ENCODE measurements at regions not wholly inside any gene's neighbourhood (a gene's known extent, or its start where the extent isn't known, plus 50 kb on each side); places are given as distances from the start of the nearest gene placed in this dataset.

DNA sequence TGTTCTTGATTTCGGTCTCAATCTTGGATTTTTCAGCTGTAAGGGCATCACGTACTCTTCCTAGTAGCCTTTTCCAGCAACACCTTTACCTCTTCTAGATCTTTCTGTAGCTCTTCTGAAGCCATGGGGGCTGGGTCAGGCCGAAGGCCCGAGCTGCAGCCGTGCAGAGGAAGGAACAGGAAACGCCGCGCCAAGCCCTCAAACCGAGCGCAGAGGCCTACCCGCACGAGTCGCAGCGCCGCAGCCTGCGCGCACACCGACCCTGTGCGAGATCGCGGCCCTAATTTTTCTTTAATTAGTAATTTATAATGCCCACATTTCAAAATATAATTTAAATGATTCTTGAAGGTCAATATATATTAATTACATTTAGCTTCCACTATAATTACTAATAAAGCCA is 483.8 kb downstream of the NUP35 start:
- DNase-seq (ENCODE audit: low read depth): no peak

DNA sequence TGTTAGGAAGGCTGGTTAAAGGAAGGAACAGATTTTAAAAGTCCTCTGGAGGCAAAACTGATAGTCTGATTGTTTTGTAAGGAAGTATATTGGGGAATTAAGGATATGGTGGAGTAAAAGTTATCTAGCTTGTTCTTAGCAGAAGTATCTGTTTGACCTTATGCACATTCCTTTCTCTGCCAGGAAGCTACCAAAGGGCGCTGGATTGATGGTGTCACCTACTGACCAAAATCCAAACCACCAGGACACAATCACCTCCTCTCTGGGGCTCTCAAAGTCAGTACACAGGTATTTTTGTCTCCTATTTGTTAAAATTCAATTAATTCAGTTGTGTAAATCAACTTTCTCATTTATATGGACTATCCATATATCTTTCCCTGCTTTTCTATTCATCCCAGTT is 484.5 kb downstream of the NUP35 start:
- no peak for DNase-seq (ENCODE audit: low read depth)

DNA sequence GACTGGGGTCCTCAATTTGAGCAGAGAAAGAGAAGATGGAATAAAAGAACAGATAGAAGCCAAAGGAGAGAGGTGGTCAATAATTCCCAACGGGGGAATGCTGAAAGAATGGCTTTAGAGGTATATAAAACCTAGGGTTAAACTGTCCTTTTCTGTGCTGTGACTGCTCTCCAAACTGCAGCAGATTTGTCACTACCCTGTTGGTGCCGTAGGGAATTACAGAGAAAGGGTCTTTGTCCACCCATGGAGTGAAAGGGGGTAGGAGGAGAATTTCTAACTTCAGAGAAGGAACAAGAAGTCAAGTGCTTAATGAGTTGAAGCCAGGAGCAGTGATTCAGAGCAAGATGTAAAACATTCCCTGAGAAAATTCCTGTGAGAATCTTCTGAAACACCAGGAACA is 486.5 kb downstream of the NUP35 start:
- DNase-seq (ENCODE audit: low read depth): no peak

DNA sequence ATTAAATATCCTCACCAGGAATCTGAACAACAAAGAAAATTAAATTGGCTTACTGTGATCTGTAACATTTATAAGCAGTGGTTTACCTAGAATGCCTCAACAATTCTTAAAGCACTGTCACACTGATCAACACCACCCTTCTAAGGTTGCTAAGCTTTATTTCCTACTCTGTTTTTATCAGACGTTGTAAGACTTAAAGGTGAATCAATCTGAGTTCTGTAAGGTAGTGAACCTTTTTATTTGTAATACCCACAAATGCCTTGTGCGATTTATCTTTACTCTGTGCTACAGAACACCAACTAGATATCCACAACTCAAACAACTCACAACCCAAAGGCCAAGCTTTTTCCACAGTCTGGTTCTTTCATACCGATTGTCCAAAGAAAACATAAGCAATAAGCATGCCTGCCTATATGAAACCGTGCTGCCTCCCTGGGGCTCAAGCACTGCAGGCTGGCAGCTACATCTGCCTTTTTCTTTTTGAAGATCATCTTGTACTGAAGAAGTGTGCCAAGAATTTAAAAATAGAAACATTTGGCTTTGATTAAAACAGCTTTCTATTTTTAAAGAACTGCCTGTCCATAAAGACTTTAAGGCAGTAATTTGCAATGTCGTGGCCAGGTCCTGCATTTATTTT is 490.7 kb downstream of the NUP35 start:
- peak; percentile 26 for DNase-seq (ENCODE audit: low read depth)

DNA sequence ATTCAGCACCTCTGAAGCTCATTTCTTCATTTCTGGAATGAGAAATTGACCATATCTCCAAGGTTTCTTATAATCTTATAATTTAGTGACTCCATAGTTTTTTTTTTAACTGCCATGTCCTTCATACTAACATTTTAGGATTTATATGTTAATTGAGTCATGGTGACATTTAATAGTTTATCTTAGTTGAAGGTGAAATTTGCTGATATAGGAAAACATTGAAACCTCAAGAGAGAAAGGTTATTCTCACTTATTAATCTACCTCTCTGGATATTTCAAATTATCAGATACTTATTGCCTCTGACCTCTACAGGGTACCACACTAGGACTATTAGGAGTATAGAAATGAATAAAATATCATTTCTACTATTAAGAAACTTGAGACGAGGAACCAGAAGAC is 499.0 kb downstream of the NUP35 start:
- no peak for DNase-seq (ENCODE audit: low read depth)

DNA sequence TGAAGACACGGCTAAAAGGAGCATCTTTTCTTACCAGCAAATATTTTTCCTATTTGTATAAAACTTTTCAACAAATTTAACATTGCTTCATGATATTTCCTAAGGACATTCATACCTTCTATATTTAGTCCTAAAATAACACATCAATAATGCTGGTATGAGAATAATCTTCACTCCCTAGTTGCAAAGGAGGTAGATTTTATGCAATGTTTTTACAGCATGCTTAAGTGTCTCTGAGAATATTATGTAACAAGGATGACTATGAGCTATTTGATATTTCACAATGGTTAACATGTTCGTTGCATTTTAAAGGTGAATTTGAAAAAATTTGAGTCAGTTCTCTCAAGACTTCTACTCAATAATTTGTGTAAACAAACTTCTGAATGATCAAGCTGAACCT is 506.7 kb downstream of the NUP35 start:
- DNase-seq (ENCODE audit: low read depth): no peak

DNA sequence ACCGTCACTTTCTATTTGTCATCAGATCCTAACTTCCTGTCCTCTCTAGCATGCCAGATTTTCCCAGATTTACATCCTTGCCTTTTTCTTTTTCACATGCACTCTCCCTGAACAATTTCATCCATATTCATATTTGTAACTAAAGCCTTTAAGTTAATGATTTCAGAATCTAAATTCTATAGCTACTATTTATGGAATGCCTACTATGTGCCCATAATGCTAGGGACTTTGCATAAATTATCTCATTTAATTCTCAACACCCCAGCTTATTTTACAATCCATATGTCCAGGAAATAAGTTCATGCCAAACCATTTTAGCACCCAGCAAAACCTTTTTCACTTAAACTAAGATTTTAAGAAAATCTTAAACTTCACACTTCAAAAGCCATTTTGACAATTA is 531.9 kb downstream of the NUP35 start:
- DNase-seq (ENCODE audit: low read depth): no peak

DNA sequence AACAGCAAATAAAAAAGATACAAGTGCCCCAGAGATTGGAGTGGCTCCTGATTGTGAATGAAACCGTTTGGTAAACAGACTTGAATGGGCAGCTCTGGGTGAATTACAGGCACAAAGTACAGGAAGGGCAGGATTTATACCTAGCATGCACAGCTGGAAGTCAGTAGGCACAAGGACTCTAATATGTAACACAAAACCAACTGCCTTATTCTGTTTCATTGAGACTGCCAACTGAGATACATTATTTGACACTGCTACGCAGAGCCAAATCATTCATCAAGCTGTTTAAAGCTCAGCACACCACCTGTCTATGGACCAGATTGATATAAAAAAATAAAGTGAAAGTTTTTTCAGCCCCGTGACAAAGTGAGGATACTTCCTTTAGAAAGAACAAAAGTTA is 541.2 kb downstream of the NUP35 start:
- peak; percentile 3 for DNase-seq (ENCODE audit: low read depth)

DNA sequence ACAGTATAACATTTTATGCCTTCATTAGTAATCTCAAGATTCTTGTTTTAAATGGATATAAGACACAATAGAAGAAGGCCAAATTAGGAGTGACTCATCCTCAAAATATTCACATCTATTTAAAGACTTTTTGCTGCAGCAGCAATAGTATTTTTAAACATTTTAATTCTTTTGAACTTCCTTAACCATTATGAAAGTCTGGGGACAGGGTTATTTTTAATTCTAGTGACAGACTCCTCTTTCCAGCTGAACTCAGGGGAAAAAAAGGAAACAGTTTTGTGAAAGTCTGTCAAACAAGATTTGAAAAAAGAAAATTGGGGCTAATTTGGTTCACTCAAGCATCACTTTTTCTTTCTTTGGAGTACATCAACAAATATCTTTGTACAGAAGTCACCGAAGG is 541.8 kb downstream of the NUP35 start:
- peak; percentile 2 for DNase-seq (ENCODE audit: low read depth)

DNA sequence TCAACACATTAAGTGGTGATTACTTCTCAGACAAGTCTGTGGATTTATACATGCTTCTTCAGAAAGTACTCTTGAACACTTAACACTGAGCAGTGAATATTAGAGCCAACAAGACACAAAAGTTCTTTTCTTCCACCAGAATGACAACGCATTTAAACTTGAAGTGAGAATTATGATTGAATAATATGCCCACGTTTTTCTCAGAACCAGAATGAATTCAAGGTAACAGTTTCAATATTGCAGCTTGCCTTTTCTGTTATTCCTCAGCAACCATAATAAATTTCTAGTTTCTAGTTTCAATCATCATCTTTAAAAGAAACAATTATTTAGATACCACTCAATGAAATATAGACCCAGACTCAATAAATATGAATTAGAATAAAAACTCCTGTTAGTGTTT is 547.0 kb downstream of the NUP35 start:
- DNase-seq (ENCODE audit: low read depth): no peak

DNA sequence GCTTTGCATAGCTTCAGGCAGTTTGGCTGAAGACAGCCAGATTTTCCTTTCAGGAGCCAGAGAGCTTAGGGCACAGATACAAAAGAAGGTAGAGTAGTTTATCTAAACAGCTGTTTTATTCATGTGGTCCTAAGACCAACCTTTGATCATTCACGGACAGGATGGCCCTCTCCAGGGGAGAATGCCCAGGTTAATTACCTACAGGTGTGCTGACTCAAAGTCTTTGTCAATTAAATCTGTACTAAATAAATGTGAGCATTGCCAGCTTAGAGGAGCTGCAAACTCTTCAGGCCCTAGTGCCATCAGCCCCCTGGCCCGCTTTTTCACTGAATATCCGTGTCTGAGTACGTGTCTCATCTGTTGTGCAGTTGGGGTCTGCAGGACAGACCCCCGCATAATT is 554.7 kb downstream of the NUP35 start:
- DNase-seq (ENCODE audit: low read depth): no peak

DNA sequence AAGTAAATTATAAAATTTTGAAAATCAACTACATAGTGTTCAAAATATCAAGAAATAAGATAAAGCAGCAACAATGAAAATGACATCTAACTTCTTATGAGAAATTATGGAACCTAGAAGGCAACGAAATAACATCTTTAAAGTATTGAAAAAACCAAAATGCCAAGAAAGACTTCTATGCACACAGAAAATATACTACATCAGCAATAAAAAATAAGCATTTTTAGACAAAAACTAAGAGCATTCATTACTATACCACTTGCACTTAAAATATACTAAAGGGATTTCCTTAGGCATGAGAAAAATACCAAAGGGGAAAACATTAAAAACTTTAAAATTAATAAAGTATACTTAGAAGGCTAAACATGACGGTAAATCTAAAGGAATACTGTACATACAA is 556.3 kb downstream of the NUP35 start:
- DNase-seq (ENCODE audit: low read depth): no peak

DNA sequence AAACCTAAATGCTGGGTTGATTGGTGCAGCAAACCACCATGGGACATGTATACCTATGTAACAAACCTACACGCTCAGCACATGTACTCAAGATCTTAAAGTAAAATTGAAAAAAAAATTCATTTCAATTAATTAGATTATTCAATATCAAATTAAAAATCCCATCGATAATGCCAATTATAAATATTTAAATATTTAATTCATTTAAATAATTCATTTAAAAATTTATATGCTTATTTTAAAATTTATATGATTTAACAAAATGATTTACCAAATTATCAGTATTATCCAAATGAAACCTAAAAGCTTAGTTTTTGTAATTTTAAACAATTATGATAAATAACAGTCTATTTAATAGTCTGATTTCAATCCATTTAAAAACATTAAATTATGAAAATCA is 560.4 kb downstream of the NUP35 start:
- no peak for DNase-seq (ENCODE audit: low read depth)

DNA sequence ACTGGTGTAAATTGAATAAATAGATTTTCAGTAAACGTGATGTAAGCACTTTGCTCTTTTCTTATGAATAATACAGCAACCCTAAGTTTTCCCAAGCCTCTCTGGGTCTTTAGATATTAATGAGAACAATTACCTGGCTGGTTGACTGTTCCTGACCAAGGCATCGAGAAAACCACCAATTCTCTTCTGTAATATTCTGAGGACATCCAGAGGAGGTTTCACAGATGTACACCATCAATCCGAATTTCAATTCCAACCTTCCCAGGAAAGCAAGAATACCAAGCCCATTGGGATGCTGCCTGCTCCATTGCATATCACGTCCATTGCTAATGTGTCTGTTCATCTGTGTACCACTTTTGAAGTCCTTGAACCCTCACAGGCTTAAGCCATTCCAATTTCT is 571.8 kb downstream of the NUP35 start:
- no peak for DNase-seq (ENCODE audit: low read depth)

DNA sequence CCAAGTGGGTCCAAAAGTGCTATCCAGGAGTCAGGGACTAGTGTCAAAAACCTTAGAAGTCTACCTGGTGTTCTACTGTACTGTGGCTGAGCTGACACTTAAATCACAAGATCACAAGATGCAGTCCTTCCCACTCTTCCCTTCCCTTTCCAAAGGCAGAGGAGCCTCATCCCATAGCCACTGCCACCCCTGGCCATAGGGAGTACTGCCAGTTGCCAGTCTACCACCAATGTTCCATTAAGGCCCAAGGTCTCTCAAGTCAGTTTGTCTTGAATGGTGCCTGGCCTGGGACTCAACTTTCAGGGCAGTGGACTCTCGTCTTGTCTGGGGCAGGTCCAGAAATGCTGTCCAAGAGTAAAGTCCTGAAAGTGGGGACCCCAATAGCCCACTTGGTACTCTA is 585.6 kb downstream of the NUP35 start:
- DNase-seq (ENCODE audit: low read depth): no peak

DNA sequence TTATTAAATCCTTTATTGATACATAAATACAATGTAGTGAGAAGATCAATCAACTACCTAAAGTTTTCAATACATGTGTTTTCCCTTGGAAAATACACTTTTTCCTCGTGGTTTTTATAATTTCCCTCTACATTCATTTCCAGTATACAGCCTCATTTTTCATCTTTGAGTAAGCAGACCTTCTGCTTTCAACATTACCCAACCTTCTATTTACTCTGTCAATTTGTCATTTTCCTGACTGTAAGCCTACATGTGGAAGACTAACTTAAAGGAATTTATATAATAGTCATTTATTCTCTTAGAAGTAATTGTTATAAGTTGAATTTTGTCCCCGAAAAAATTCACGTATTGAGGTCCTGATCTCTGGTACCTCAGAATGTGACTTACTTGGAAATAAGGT is 594.0 kb downstream of the NUP35 start:
- DNase-seq (ENCODE audit: low read depth): no peak

DNA sequence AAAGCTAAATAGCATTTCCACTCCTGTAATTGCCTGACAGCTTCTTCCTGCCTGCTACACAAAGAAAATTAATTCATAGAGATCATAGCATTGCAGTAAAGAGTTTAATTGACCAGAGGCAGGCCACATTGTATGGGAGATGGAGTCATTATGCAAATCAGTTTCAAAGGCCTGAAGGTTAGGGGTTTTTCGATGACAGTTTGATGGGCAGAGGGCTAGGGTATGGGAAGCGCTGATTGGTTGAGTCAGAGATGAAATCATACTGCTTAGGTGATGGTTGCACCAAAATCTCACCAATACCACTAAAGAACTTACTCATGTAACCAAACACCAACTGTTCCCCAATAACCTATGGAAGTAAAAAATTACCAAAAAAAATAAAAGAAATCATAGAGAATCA is 599.0 kb downstream of the NUP35 start:
- no peak for DNase-seq (ENCODE audit: low read depth)

DNA sequence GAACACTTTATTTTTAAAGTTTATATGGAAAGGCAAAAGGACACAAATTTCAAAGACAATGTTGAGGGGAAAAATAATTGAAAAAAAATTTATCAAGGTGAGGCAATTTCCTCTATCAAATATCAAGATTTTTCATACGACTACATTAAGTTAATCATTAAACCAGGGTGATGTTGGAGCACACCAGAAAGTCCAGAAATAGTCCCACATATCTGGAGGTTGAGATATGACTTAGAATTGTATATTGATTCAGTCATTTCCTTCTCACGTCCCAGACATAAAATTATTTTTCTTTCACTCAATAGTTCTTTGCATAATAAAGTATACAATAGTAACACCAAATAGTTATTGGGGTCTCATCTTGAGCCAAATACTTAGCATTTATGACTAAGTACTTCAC is 605.1 kb downstream of the NUP35 start:
- DNase-seq (ENCODE audit: low read depth): no peak

DNA sequence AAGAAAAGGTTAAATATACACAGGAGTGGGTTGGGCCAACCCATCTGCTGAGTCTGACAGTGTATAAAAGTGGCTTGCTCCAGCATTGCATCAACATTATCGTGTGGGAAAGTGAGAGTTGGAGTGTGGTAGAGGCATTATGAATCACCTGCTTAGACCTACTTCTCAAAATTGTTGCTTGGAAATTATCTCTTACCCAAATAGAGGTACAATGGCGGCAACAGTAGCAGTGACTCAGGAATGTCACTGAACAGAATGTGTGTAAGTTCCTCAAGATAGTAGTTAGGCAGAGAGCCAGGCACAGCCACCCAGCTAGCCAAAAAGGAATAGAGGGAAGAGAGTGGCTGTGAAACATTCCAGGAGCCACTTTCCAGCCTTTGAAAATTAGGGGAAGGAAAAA is 616.0 kb downstream of the NUP35 start:
- no peak for DNase-seq (ENCODE audit: low read depth)

DNA sequence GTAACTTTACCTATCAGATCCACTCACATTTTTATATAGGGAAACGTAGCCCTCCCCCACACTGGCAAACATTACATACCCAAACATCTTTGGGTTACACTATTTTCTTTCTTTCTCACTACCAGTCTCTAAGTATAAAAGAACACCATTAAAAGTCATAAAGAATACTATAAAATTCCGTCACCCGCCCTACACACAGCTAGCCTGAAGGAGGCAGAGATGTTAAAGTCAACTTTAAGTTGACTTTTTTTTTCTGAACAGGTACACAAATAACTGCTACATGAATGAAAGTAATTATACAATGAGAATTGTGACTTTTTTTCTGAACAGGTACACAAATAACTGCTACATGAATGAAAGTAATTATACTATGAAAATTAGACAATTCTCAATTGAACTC is 628.3 kb downstream of the NUP35 start:
- no peak for DNase-seq (ENCODE audit: low read depth)

DNA sequence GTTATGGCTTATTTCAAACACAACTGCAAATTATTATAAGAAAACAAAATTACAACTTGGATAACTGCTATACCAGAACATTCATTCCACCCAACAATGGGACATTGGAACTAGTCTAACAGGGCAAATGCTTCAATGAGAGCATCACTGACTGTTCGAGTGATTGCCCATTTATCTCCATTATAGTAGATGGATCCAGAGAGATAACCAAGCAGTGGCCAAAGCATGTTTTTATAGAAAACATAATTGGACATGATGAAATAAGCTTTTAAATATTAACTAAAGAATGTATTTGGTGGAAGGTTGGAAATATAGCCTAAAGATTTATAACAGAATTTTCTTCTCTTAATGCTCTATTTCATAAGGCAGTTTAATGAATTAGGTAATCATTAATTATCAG is 634.8 kb downstream of the NUP35 start:
- DNase-seq (ENCODE audit: low read depth): no peak

DNA sequence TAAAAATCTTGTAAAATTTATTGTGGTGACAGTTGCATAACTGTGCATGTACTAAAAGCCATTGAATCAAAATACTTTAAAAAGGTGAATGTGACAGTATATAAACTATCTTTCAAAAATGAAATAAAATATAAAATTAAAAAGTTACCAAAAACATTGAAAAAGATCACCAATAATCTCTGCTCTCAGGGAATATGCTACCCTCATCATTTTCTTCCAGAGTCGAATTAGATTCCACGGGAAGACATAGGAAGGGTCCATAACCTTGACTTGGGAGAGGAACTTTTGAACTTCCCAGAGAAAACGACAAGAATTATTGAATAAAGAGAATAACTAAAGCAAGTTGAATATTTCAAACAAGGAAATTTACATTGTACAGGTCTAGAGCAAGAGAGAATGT is 649.5 kb downstream of the NUP35 start:
- DNase-seq (ENCODE audit: low read depth): no peak

DNA sequence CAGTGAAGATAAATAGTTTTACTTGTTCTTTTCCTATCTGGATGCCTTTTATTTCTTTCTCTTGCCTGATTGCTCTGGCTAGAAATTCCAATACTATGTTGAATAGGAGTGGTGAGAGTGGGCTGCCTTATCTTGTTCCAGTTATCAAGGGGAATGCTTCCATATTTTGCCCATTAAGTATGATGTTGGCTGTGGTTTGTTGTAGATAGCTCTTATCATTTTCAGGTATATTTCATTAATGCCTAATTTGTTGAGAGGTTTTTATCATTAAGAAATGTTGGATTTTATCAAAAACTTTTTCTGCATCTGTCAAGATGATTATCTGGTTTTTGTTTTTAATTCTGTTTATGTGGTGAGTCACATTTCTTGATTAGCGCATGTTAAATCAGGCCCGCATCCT is 655.8 kb downstream of the NUP35 start:
- no peak for DNase-seq (ENCODE audit: low read depth)

DNA sequence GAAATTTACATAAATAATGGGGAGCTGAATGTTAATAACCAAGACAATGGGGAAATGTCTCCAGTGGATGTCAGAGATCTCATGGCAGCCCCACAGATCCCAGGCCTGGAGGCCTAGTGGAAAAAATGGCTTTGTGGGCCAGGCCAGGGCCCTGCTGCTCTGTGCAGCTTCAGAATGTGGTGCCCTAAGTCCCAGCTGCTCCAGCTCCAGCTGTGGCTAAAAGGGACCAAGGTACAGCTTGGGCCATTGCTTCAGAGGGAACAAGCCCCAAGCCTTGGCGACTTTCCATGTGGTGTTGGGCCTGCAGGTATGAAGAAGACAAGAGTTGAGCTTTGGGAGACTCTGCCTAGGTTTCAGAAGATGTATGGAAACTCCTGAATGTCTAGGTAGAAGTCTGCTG is 658.2 kb downstream of the NUP35 start:
- no peak for DNase-seq (ENCODE audit: low read depth)

All from myocyte (in vitro differentiated cells).